22Rv1 (cell line): ENCODE measurements at regions not wholly inside any gene's neighbourhood (a gene's known extent, or its start where the extent isn't known, plus 50 kb on each side); places are given as distances from the start of the nearest gene placed in this dataset.

Source experiments
- ZFX ChIP-seq: fragments of 450-650 bp; IDR thresholded peaks from 2 replicates; pipeline ENCODE4 v1.6.1; 2017; ENCODE audit warnings: antibody characterized with exemption, borderline replicate concordance
- TF ChIP-seq, protein P1 (sequence below): fragments of 450-650 bp; IDR thresholded peaks from 2 replicates; pipeline ENCODE4 v1.5.1; 2017; ENCODE audit warnings: mild to moderate bottlenecking

DNA sequence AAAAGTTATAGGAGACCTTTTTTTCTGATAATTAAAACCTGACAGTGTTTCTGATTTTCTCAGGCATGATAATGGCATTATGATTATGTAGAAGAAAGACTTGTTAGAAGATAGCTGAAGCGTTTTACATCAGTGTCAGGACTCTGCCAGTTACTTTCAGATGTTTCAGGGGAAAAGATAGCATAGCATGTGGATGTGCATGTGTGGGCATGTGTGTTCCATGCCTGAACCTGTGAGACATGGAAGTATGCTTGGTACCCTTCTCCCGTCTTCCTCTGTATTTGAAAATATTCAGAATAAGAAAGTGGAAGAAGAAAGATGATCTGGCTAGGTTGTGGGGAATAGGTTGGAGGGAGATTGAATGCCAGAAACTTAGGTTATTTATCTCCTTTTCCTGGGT is 113.1 kb upstream of the PCAT7 start:
- TF ChIP-seq, protein P1, sequence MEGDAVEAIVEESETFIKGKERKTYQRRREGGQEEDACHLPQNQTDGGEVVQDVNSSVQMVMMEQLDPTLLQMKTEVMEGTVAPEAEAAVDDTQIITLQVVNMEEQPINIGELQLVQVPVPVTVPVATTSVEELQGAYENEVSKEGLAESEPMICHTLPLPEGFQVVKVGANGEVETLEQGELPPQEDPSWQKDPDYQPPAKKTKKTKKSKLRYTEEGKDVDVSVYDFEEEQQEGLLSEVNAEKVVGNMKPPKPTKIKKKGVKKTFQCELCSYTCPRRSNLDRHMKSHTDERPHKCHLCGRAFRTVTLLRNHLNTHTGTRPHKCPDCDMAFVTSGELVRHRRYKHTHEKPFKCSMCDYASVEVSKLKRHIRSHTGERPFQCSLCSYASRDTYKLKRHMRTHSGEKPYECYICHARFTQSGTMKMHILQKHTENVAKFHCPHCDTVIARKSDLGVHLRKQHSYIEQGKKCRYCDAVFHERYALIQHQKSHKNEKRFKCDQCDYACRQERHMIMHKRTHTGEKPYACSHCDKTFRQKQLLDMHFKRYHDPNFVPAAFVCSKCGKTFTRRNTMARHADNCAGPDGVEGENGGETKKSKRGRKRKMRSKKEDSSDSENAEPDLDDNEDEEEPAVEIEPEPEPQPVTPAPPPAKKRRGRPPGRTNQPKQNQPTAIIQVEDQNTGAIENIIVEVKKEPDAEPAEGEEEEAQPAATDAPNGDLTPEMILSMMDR = no peak
- no peak for TF ChIP-seq ZFX
